GM12878 (cell line): ENCODE measurements at regions not wholly inside any gene's neighbourhood (a gene's known extent, or its start where the extent isn't known, plus 50 kb on each side); places are given as distances from the start of the nearest gene placed in this dataset.

ENCODE experiments used
- ATAC-seq: fragments of 200-7000 bp; cut with Tn5 transposase; 3 replicates; pipeline ENCODE4 v1.9.1; 2020; ENCODE audit warnings: mild to moderate bottlenecking, moderate library complexity
- BruUV-seq: library from RNA; stranded (reverse); fragments of 400-500 nt; replicated peaks from 2 replicates; lab custom pipeline; 2021; lab: Mats Ljungman, UMichigan
- CTCF ChIA-PET: fragments of 300-600 bp; sonication (Branson Sonifier 250); formaldehyde crosslinking; extraction: SDS; loops from one replicate; lab custom pipeline; 2021; ENCODE audit warnings: inconsistent platforms; lab: Yijun Ruan, JAX
- POLR2A ChIA-PET: fragments of 350-600 bp; formaldehyde crosslinking; extraction: SDS; loops from one replicate; lab custom pipeline; 2021; ENCODE audit warnings: inconsistent platforms; lab: Charles Lee
- RAD21 ChIA-PET: fragments of 300-600 bp; sonication (Branson Sonifier 250); formaldehyde crosslinking; loops from one replicate; lab custom pipeline; 2023; ENCODE audit warnings: antibody characterized with exemption; ENCODE audit not compliant: unreplicated experiment; lab: Charles Lee
- SMC1A ChIA-PET: fragments of 300-600 bp; sonication (Branson Sonifier 250); formaldehyde crosslinking; loops from one replicate; lab custom pipeline; 2023; ENCODE audit not compliant: unreplicated experiment, uncharacterized antibody; lab: Charles Lee
- DNase-seq: peaks from one replicate; pipeline ENCODE4 v3.0.0-alpha.2; 2011; ENCODE audit warnings: low read depth, low spot score
- FAIRE-seq: peaks from 3 replicates; lab custom pipeline; 2011; peaks lifted over from hg19 to GRCh38; lab: Jason Lieb, UNC
- H2AFZ ChIP-seq: 2 replicates; pipeline ENCODE4 v1.6.0; 2011; ENCODE audit warnings: low read depth, low read length, control low read depth; ENCODE audit not compliant: control insufficient read depth
- H3K27ac ChIP-seq: 2 replicates; pipeline ENCODE4 v1.5.1; 2011; ENCODE audit warnings: control low read depth; ENCODE audit not compliant: control insufficient read depth, insufficient read depth
- H3K27me3 ChIP-seq, 2 experiments: replicated peaks in 1 of 2; 2 replicates each; pipeline versions ENCODE4 v1.6.0 to v1.6.1; 2011; ENCODE audit warnings: low read length in 1 of 2; ENCODE audit not compliant: control insufficient read depth in 2 of 2, insufficient read depth in 2 of 2
- H3K36me3 ChIP-seq, 2 experiments: 2 replicates each; pipeline ENCODE4 v1.5.1; 2011; ENCODE audit warnings: low read length in 1 of 2; ENCODE audit not compliant: control insufficient read depth in 2 of 2, insufficient read depth in 2 of 2
- H3K4me1 ChIP-seq: 2 replicates; pipeline ENCODE4 v1.6.1; 2011; ENCODE audit warnings: mild to moderate bottlenecking, low read length, moderate library complexity, mixed read lengths; ENCODE audit not compliant: control insufficient read depth, insufficient read depth
- H3K4me2 ChIP-seq: 2 replicates; pipeline ENCODE4 v1.6.0; 2011; ENCODE audit warnings: control low read depth; ENCODE audit not compliant: control insufficient read depth, insufficient read depth
- H3K4me3 ChIP-seq: fragments of 200-600 bp; sonication (generic); 2 replicates; pipeline ENCODE4 v1.5.1; 2016
- H3K79me2 ChIP-seq: 2 replicates; pipeline ENCODE4 v1.6.0; 2011; ENCODE audit warnings: low read length; ENCODE audit not compliant: control insufficient read depth, insufficient read depth
- H3K9ac ChIP-seq: 2 replicates; pipeline ENCODE4 v1.8.0; 2011; ENCODE audit warnings: low read length, control low read depth, mixed read lengths; ENCODE audit not compliant: control insufficient read depth, insufficient read depth
- H3K9me3 ChIP-seq: replicated peaks from 3 replicates; pipeline ENCODE4 v1.5.1; 2011; ENCODE audit warnings: mild to moderate bottlenecking, low read length; ENCODE audit not compliant: control insufficient read depth, insufficient read depth
- H4K20me1 ChIP-seq: 2 replicates; pipeline ENCODE4 v1.6.0; 2011; ENCODE audit not compliant: control insufficient read depth, insufficient read depth
- CBX5 ChIP-seq: sonication (generic); IDR thresholded peaks from 2 replicates; pipeline ENCODE4 v1.6.1; 2016; ENCODE audit warnings: low read depth, moderate library complexity, mild to moderate bottlenecking, inconsistent platforms
- CEBPB ChIP-seq, 2 experiments: fragments of 150-350 bp in 1 of 2; IDR thresholded peaks; 2 replicates each; pipeline ENCODE4 v1.6.1; 2012 to 2014; ENCODE audit warnings: low read depth in 2 of 2, low read length in 2 of 2, borderline replicate concordance in 1 of 2, inconsistent platforms in 1 of 2
- CHD4 ChIP-seq: fragments of 200-600 bp; sonication (generic); IDR thresholded peaks from 2 replicates; pipeline ENCODE4 v1.6.1; 2016; ENCODE audit warnings: mild to moderate bottlenecking
- CREM ChIP-seq: IDR thresholded peaks from 2 replicates; pipeline ENCODE4 v1.6.1; 2014; ENCODE audit warnings: antibody characterized with exemption, low read depth
- EGR1 ChIP-seq, 2 experiments: IDR thresholded peaks; 1 replicate in 1 of 2; 2 replicates in 1 of 2; pipeline ENCODE4 v1.6.1; 2011 to 2012; ENCODE audit warnings: low read depth in 2 of 2, low read length in 2 of 2, borderline replicate concordance in 1 of 2, mild to moderate bottlenecking in 1 of 2, moderate library complexity in 1 of 2
- EZH2 ChIP-seq: IDR thresholded peaks from 2 replicates; pipeline ENCODE4 v1.6.1; 2012; ENCODE audit warnings: low read depth, mild to moderate bottlenecking, control low read depth, inconsistent platforms, low read length, borderline replicate concordance; ENCODE audit not compliant: control insufficient read depth
- PAX5 ChIP-seq: IDR thresholded peaks from 2 replicates; pipeline ENCODE4 v1.6.1; 2011; ENCODE audit warnings: low read depth, low read length, borderline replicate concordance
- RB1 ChIP-seq: fragments of 450-650 bp; formaldehyde crosslinking; IDR thresholded peaks from 2 replicates; pipeline ENCODE4 v1.6.1; 2017; ENCODE audit warnings: mild to moderate bottlenecking, borderline replicate concordance
- RBBP5 ChIP-seq: fragments of 200-600 bp; sonication (generic); conservative IDR thresholded peaks from 2 replicates; pipeline ENCODE4 v1.6.1; 2016
- SIN3A ChIP-seq: IDR thresholded peaks from 2 replicates; pipeline ENCODE4 v1.6.1; 2012; ENCODE audit warnings: low read depth, low read length, improper control_type of control experiment
- SP1 ChIP-seq: IDR thresholded peaks from one replicate; pipeline ENCODE4 v1.6.1; 2011; ENCODE audit warnings: low read depth, low read length
- SREBF2 ChIP-seq: IDR thresholded peaks from 2 replicates; pipeline ENCODE4 v1.6.1; 2012; ENCODE audit warnings: mild to moderate bottlenecking, low read length
- YBX1 ChIP-seq: fragments of 450-650 bp; IDR thresholded peaks from 2 replicates; pipeline ENCODE4 v1.6.1; 2016; ENCODE audit warnings: antibody characterized with exemption
- WGBS: methylation state at CpG from one replicate; pipeline ENCODE4 v1.1.6; 2016; ENCODE audit warnings: low lambda C conversion rate; ENCODE audit not compliant: insufficient replicate concordance, insufficient coverage; ENCODE audit errors: missing lambda C conversion rate; 5-methylcytosine and 5-hydroxymethylcytosine counted together
- in situ Hi-C: fragments of 300-500 bp; cut with MboI; formaldehyde crosslinking; loops from 9 replicates; pipeline ENCODE4 v1.14.3; 2018; ENCODE audit warnings: mixed read lengths
- intact Hi-C: fragments of 100-400 bp; cut with micrococcal nuclease; formaldehyde crosslinking; loops from one replicate; pipeline ENCODE4 v1.14.2; 2022; ENCODE audit not compliant: unreplicated experiment

GRCh38 chr15:69613988-69614387 is 161.4 kb downstream of the RPLP1 start:
- CTCF ChIA-PET, result interaction anchor here (1.6 kb wide), 1 partner anchor 9 kb away, joined by 4 read pairs; no protein-coding TSS in a partner anchor
- no peaks in the 10 kb centered on the region for H3K79me2 ChIP-seq
- intact Hi-C loops, result no loop called here
- no peak overlapping the region for H3K9ac ChIP-seq
- no peak overlapping the region for H3K27ac ChIP-seq
- H3K4me3 ChIP-seq, result no peak overlapping the region
- WGBS, result 70% methylated on average over 2 of the region's 2 CpGs
- RAD21 ChIA-PET, result no interaction called here
- SMC1A ChIA-PET, result interaction anchor here (1.1 kb wide), 1 partner anchor 10 kb away, joined by 3 read pairs; no protein-coding TSS in a partner anchor
- H3K4me2 ChIP-seq, result no peak overlapping the region
- ATAC-seq (no peak), DNase-seq (no peak), FAIRE-seq (no peak)
- H2AFZ ChIP-seq, result no peak overlapping the region
- H3K4me1 ChIP-seq, result no peaks in the 10 kb centered on the region
- H3K27me3 ChIP-seq, result no peaks in the 10 kb centered on the region
- no TSS peak for BruUV-seq
- no peak for TF ChIP-seq SREBF2
- no peak for TF ChIP-seq RBBP5
- no peak for TF ChIP-seq CBX5
- TF ChIP-seq CEBPB (IDR thresholded peaks at IDR 0.05; ENCODE audit: borderline replicate concordance in 1 of 2, low read depth in 2 of 2, low read length in 2 of 2), result no peak
- TF ChIP-seq RB1, result no peak
- TF ChIP-seq PAX5, result no peak
- no peak for TF ChIP-seq CHD4
- in situ Hi-C loops, result no loop called here
- H3K9me3 ChIP-seq, result no peaks in the 10 kb centered on the region
- H4K20me1 ChIP-seq, result no peaks in the 10 kb centered on the region
- POLR2A ChIA-PET, result interaction anchor here (1.1 kb wide), 1 partner anchor 16 kb away, joined by 3 read pairs; no protein-coding TSS in a partner anchor
- no peaks in the 10 kb centered on the region for H3K36me3 ChIP-seq

GRCh38 chr15:69615736-69616135 is 163.1 kb downstream of the RPLP1 start:
- intact Hi-C loops, result no loop called here
- 24% methylated on average over 5 of the region's 5 CpGs for WGBS
- no peaks in the 10 kb centered on the region for H4K20me1 ChIP-seq
- no peaks in the 10 kb centered on the region for H3K79me2 ChIP-seq
- H3K9me3 ChIP-seq, result no peaks in the 10 kb centered on the region
- no peak overlapping the region for H3K27ac ChIP-seq
- TF ChIP-seq CHD4, result no peak
- TF ChIP-seq SP1, result no peak
- TF ChIP-seq SIN3A, result no peak
- no peak for TF ChIP-seq EGR1 (IDR thresholded peaks at IDR 0.05; ENCODE audit: borderline replicate concordance in 1 of 2, low read depth in 2 of 2, low read length in 2 of 2)
- no peak for TF ChIP-seq YBX1
- TF ChIP-seq CREM, result no peak
- no peak for TF ChIP-seq EZH2
- no peak overlapping the region for H3K9ac ChIP-seq
- in situ Hi-C loops, result no loop called here
- SMC1A ChIA-PET, result interaction anchor here (1.0 kb wide), 1 partner anchor 240 kb away, joined by 3 read pairs; no protein-coding TSS in a partner anchor
- FAIRE-seq (no peak), DNase-seq (no peak), ATAC-seq (no peak)
- BruUV-seq, result no TSS peak
- H2AFZ ChIP-seq, result no peak overlapping the region
- no peak overlapping the region for H3K4me3 ChIP-seq
- H3K4me2 ChIP-seq, result no peak overlapping the region
- no peaks in the 10 kb centered on the region for H3K4me1 ChIP-seq
- POLR2A ChIA-PET, result interaction anchor here (1.0 kb wide), 1 partner anchor 9 kb away, joined by 3 read pairs; no protein-coding TSS in a partner anchor
- H3K36me3 ChIP-seq, result no peaks in the 10 kb centered on the region
- H3K27me3 ChIP-seq, result no peaks in the 10 kb centered on the region
- CTCF ChIA-PET, result interaction anchor here (0.8 kb wide), 1 partner anchor 81 kb away, joined by 3 read pairs; no protein-coding TSS in a partner anchor
- RAD21 ChIA-PET, result interaction anchor here (1.0 to 1.1 kb wide), 2 partner anchors 8 to 138 kb away, joined by 3 read pairs; no protein-coding TSS in a partner anchor
